ENCODE measurements at regions not wholly inside any gene's neighbourhood (a gene's known extent, or its start where the extent isn't known, plus 50 kb on each side); places are given as distances from the start of the nearest gene placed in this dataset.

DNA sequence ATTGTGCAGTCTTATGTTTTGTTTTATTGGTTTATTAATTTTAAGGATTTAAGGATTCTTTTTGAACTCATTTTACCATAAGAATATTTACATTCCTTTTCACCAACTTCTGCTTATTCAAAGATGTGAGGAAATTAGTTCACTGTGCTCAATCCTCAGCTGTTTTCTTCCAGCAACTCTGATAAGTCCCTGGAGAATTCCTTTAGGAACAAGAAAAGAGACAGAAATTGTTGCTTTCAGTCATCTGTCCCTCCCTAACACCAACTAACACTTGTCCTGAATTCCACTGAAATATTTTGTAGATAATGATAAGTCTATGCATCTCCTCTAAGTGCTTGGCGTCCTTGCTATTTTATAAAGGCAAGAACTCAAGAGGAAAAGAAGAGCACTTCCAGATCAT is 334.8 kb upstream of the MARCKS start:
- Histone ChIP-seq H3K9me3 (no peaks in the 10 kb centered on the region), H3K4me3 (ENCODE audit: low read depth, low read length) (no peak overlapping the region), H3K36me3 (no peaks in the 10 kb centered on the region), H3K4me1 (no peaks in the 10 kb centered on the region), H3K27me3 (no peaks in the 10 kb centered on the region)
- TF ChIP-seq, protein P1, sequence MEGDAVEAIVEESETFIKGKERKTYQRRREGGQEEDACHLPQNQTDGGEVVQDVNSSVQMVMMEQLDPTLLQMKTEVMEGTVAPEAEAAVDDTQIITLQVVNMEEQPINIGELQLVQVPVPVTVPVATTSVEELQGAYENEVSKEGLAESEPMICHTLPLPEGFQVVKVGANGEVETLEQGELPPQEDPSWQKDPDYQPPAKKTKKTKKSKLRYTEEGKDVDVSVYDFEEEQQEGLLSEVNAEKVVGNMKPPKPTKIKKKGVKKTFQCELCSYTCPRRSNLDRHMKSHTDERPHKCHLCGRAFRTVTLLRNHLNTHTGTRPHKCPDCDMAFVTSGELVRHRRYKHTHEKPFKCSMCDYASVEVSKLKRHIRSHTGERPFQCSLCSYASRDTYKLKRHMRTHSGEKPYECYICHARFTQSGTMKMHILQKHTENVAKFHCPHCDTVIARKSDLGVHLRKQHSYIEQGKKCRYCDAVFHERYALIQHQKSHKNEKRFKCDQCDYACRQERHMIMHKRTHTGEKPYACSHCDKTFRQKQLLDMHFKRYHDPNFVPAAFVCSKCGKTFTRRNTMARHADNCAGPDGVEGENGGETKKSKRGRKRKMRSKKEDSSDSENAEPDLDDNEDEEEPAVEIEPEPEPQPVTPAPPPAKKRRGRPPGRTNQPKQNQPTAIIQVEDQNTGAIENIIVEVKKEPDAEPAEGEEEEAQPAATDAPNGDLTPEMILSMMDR (IDR thresholded peaks at IDR 0.05; ENCODE audit: low read depth, low read length): no peak
- DNase-seq: no peak

DNA sequence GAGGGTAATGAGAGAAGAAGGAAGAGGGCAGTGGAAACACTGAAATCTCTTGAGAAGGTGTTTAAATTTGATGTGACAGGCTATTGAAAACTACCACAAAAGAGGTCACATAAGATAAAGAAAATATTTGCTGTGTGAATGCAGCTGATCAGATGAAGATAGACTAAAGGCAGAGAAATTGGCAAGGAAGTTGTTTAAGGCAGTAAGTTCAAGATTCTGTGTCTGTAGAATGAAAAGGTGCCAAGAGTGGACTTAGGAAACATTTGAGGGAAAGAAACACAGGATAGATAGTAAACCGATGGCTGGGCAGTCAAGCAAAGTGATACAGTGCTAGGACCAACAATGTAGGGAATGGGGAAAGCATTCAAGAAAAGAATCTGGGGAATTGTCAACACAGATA is 332.3 kb upstream of the MARCKS start:
- no peak overlapping the region for H3K4me3 ChIP-seq (ENCODE audit: low read depth, low read length)
- no peak for DNase-seq
- H3K27me3 ChIP-seq: no peaks in the 10 kb centered on the region
- TF ChIP-seq, protein P1 (IDR thresholded peaks at IDR 0.05; ENCODE audit: low read depth, low read length): no peak
- H3K36me3 ChIP-seq: no peaks in the 10 kb centered on the region
- no peaks in the 10 kb centered on the region for H3K9me3 ChIP-seq
- H3K4me1 ChIP-seq: no peaks in the 10 kb centered on the region

DNA sequence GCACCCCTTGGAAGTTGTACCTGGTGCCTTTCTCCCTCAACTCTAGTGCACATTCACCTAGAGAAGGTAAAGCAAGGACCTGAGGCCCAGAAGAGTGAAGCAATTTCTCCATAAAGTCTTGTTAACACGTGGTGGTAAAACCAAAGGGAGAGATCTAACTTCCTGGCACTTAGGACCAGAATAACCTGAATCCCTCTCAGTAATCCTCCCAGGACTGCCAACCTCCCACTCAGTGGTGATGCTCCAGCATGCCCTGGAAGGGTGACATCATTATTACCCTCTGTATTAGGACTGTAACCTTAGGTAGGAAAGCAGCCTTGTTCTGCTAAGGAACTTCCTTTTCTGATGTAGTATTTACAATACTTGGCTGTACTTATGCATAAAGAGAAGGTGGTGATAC is 330.6 kb upstream of the MARCKS start:
- Histone ChIP-seq H3K36me3 (no peaks in the 10 kb centered on the region), H3K9me3 (no peaks in the 10 kb centered on the region), H3K4me3 (ENCODE audit: low read depth, low read length) (no peak overlapping the region), H3K27me3 (no peaks in the 10 kb centered on the region), H3K4me1 (no peaks in the 10 kb centered on the region)
- TF ChIP-seq, protein P1 (IDR thresholded peaks at IDR 0.05; ENCODE audit: low read depth, low read length): no peak
- no peak for DNase-seq

DNA sequence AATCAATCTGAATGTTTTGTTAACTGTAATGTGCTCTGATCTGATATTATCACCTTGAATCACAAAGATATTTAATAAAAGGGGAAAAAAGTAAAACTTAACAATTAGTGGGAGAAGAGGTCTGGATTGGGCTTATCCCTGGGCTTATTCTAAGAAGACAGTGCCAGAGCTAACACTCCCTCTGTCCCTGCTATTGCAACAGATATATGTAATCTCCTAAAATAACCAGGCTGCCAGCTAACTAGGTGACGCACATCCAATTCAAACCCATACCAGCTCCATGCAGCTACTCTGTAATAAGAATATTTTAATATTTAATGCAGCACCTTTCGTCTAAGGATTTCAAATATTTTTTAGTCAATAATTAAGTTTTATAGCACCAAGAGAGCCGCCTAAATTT is 330.1 kb upstream of the MARCKS start:
- no peak for DNase-seq
- Histone ChIP-seq H3K4me3 (ENCODE audit: low read depth, low read length) (no peak overlapping the region), H3K27me3 (no peaks in the 10 kb centered on the region), H3K9me3 (no peaks in the 10 kb centered on the region), H3K36me3 (no peaks in the 10 kb centered on the region), H3K4me1 (no peaks in the 10 kb centered on the region)
- TF ChIP-seq, protein P1 (IDR thresholded peaks at IDR 0.05; ENCODE audit: low read depth, low read length): no peak

DNA sequence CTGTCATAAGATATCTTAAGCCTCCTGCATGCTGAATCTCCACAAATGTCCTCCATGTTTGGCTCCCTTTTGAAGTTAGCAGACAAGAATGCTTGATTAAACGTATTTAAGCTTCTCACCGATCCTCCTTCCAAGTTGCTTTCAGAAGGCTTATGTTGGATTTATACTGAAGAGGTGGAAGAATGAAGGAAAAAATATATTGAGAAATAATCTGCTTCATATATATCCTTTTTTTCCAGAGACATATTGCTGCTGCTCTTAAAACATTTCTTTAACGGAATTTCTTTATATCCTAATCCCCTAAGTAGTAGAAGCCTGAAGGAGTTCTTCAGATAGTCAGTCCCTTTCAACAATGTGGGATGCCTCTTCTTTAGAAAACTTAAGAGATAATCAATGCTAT is 329.0 kb upstream of the MARCKS start:
- Histone ChIP-seq H3K4me1 (no peaks in the 10 kb centered on the region), H3K4me3 (ENCODE audit: low read depth, low read length) (no peak overlapping the region), H3K36me3 (no peaks in the 10 kb centered on the region), H3K27me3 (no peaks in the 10 kb centered on the region), H3K9me3 (no peaks in the 10 kb centered on the region)
- DNase-seq: no peak
- TF ChIP-seq, protein P1 (IDR thresholded peaks at IDR 0.05; ENCODE audit: low read depth, low read length): no peak

DNA sequence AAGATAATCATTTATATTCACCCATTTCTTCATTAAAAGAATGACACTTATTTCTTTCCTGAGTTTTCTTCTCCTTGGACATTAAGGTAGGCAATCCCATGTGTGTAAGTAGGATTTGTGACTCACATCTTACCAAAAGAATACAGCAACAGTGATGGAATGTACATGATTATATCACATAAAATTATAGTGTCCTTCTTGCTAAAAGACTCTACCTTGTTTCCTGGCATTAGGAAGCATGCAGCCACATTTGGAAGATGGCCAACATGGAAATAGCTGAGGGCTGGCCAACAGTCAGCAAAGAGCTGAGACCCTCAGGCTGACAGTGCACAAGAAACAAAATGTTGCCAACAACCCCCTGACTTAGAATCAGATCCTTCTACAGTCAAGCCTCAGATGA is 327.9 kb upstream of the MARCKS start:
- TF ChIP-seq, protein P1 (IDR thresholded peaks at IDR 0.05; ENCODE audit: low read depth, low read length): no peak
- no peaks in the 10 kb centered on the region for H3K9me3 ChIP-seq
- no peak overlapping the region for H3K4me3 ChIP-seq (ENCODE audit: low read depth, low read length)
- no peaks in the 10 kb centered on the region for H3K36me3 ChIP-seq
- H3K27me3 ChIP-seq: no peaks in the 10 kb centered on the region
- DNase-seq: no peak
- no peaks in the 10 kb centered on the region for H3K4me1 ChIP-seq
